ENCODE measurements at regions not wholly inside any gene's neighbourhood (a gene's known extent, or its start where the extent isn't known, plus 50 kb on each side); places are given as distances from the start of the nearest gene placed in this dataset.

GRCh38 chr3:18886331-18886730 lies 262.0 kb upstream of the KCNH8 start:
- Histone ChIP-seq H2BK12ac (ENCODE audit: low read depth, low read length) (no peak overlapping the region), H4K20me1 (replicated peaks in 1 of 2; ENCODE audit: control insufficient read depth in 1 of 2, insufficient read depth in 2 of 2, low read length in 2 of 2) (no peaks in the 10 kb centered on the region)
- 90% methylated on average over 6 of the region's 6 CpGs; no CpG with 5 or more reads in 1 of the 2 experiments for WGBS, 2 experiments (ENCODE audit: extremely low coverage in 1 of 2, insufficient coverage in 1 of 2, insufficient read length in 1 of 2, insufficient replicate concordance in 2 of 2, low coverage in 1 of 2, low lambda C conversion rate in 2 of 2, missing lambda C conversion rate in 1 of 2)
- TF ChIP-seq ASH2L (IDR thresholded peaks at IDR 0.05; ENCODE audit: low read length) (no peak), ATF2 (IDR thresholded peaks at IDR 0.05; ENCODE audit: low read length) (no peak), SRF (IDR thresholded peaks at IDR 0.05; ENCODE audit: low read depth, low read length) (no peak), KDM1A (IDR thresholded peaks at IDR 0.05; ENCODE audit: borderline replicate concordance, low read length) (no peak), HDAC2 (IDR thresholded peaks at IDR 0.05; ENCODE audit: borderline replicate concordance in 1 of 2, low read depth in 2 of 2, low read length in 2 of 2) (no peak), JUND (IDR thresholded peaks at IDR 0.05; ENCODE audit: low read length) (no peak), GTF2F1 (IDR thresholded peaks at IDR 0.05; ENCODE audit: borderline replicate concordance, low read depth, low read length) (no peak), KDM5A (IDR thresholded peaks at IDR 0.05; ENCODE audit: low read length) (no peak), RAD21 (IDR thresholded peaks at IDR 0.05 in 1 of 2, conservative IDR thresholded peaks at IDR 0.05 in 1 of 2; ENCODE audit: low read depth in 2 of 2, low read length in 2 of 2) (no peak), EGR1 (IDR thresholded peaks at IDR 0.05; ENCODE audit: borderline replicate concordance, low read depth, low read length) (no peak), GABPA (IDR thresholded peaks at IDR 0.05; ENCODE audit: borderline replicate concordance, insufficient read depth, low read length) (no peak), CHD1 (IDR thresholded peaks at IDR 0.05; ENCODE audit: low read depth, low read length) (no peak)

More at GRCh38 chr3:18886331-18886730, 262.0 kb upstream of the KCNH8 start:
- no peak overlapping the region for H3K4me3 ChIP-seq (ENCODE audit: extremely low read depth in 1 of 4, insufficient read depth in 2 of 4, low read depth in 3 of 4, low read length in 4 of 4)
- H3K9ac ChIP-seq (replicated peaks in 1 of 4; ENCODE audit: extremely low read depth in 1 of 4, low read depth in 3 of 4, low read length in 3 of 4) = no peak overlapping the region
- no peaks in the 10 kb centered on the region for H3K36me3 ChIP-seq (ENCODE audit: control insufficient read depth in 2 of 4, insufficient read depth in 4 of 4, low read length in 3 of 4)
- ChIA-PET CTCF (ENCODE audit: partially characterized antibody) (interaction anchor here (1.2 to 5.2 kb wide), 4 partner anchors 28 to 327 kb away, joined by 3 to 34 read pairs (median 4); no protein-coding TSS in a partner anchor), POLR2A (ENCODE audit: partially characterized antibody) (no interaction called here)
- no peak overlapping the region for H3K4me2 ChIP-seq (ENCODE audit: insufficient read depth in 1 of 2, low read depth in 2 of 2, low read length in 2 of 2)
- no peak overlapping the region for H2BK20ac ChIP-seq (ENCODE audit: low read length)
- no peak overlapping the region for H2BK15ac ChIP-seq (ENCODE audit: low read length)
- no peak overlapping the region for H3K27ac ChIP-seq (ENCODE audit: low read depth, low read length)
- H2AFZ ChIP-seq (ENCODE audit: low read length) = no peak overlapping the region
- H3K18ac ChIP-seq (ENCODE audit: extremely low read depth, low read length) = no peak overlapping the region
- H3K9me3 ChIP-seq (ENCODE audit: insufficient read depth in 2 of 2, low read depth in 1 of 2, low read length in 1 of 2) = no peaks in the 10 kb centered on the region
- no peak overlapping the region for H4K8ac ChIP-seq (ENCODE audit: extremely low read depth, insufficient read depth, low read length)
- H3K23ac ChIP-seq (ENCODE audit: insufficient read length) = no peak overlapping the region
- H2BK5ac ChIP-seq (ENCODE audit: low read depth, low read length) = no peak overlapping the region
- no peaks in the 10 kb centered on the region for H3K79me2 ChIP-seq (ENCODE audit: control insufficient read depth in 1 of 2, insufficient read depth in 2 of 2, low read length in 2 of 2)
- H4K91ac ChIP-seq (replicated peaks; ENCODE audit: insufficient read length, low read length) = no peak overlapping the region
- no peak overlapping the region for H4K5ac ChIP-seq (ENCODE audit: insufficient read length, low read depth, low read length)
- H2BK120ac ChIP-seq (replicated peaks; ENCODE audit: low read depth, low read length) = no peak overlapping the region
- no peak overlapping the region for H3K14ac ChIP-seq (ENCODE audit: insufficient read length)
- FAIRE-seq (no peak), DNase-seq (ENCODE audit: low read depth in 1 of 2, low spot score in 2 of 2) (no peak)
- H3K56ac ChIP-seq (replicated peaks; ENCODE audit: insufficient read length, low read depth, low read length) = no peak overlapping the region
- H3K79me1 ChIP-seq (ENCODE audit: low read depth, low read length) = no peaks in the 10 kb centered on the region
- H3K4me1 ChIP-seq (replicated peaks in 1 of 4; ENCODE audit: control insufficient read depth in 3 of 4, insufficient read depth in 4 of 4, low read length in 3 of 4) = no peaks in the 10 kb centered on the region
- H2AK5ac ChIP-seq (ENCODE audit: low read depth, low read length) = no peak overlapping the region
- H3K27me3 ChIP-seq (replicated peaks in 1 of 4; ENCODE audit: control insufficient read depth in 3 of 4, extremely low read depth in 1 of 4, insufficient read depth in 3 of 4, low read length in 3 of 4) = no peaks in the 10 kb centered on the region
- H3K23me2 ChIP-seq (ENCODE audit: low read depth, low read length) = no peaks in the 10 kb centered on the region; the same call in 1 of the 2 replicates
- H3K4ac ChIP-seq (replicated peaks; ENCODE audit: insufficient read length, low read depth, low read length) = no peak overlapping the region

Measured in H1 (cell line).